ENCODE measurements at regions not wholly inside any gene's neighbourhood (a gene's known extent, or its start where the extent isn't known, plus 50 kb on each side); places are given as distances from the start of the nearest gene placed in this dataset.

- peak; percentile 14 for DNase-seq (ENCODE audit: extremely low spot score)
- intact Hi-C loops (cut with DNase I) = no loop called here
- H3K4me1 ChIP-seq = no peaks in the 10 kb centered on the region
- TF ChIP-seq, protein P1, sequence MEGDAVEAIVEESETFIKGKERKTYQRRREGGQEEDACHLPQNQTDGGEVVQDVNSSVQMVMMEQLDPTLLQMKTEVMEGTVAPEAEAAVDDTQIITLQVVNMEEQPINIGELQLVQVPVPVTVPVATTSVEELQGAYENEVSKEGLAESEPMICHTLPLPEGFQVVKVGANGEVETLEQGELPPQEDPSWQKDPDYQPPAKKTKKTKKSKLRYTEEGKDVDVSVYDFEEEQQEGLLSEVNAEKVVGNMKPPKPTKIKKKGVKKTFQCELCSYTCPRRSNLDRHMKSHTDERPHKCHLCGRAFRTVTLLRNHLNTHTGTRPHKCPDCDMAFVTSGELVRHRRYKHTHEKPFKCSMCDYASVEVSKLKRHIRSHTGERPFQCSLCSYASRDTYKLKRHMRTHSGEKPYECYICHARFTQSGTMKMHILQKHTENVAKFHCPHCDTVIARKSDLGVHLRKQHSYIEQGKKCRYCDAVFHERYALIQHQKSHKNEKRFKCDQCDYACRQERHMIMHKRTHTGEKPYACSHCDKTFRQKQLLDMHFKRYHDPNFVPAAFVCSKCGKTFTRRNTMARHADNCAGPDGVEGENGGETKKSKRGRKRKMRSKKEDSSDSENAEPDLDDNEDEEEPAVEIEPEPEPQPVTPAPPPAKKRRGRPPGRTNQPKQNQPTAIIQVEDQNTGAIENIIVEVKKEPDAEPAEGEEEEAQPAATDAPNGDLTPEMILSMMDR (IDR thresholded peaks at IDR 0.05) = no peak
- TF ChIP-seq POLR2A (IDR thresholded peaks at IDR 0.05; ENCODE audit: low read depth) (no peak), EP300 (IDR thresholded peaks at IDR 0.05) (no peak), POLR2AphosphoS5 (IDR thresholded peaks at IDR 0.05) (no peak)
- no peak overlapping the region for H3K4me3 ChIP-seq
- 93% methylated on average over 1 of the region's 1 CpG for WGBS
- peaks cover 0 to 18% (median 0%) of the 10 kb centered on the region in 4 donors for H3K9me3 ChIP-seq
- H3K36me3 ChIP-seq = no peaks in the 10 kb centered on the region
- no peaks in the 10 kb centered on the region for H3K27me3 ChIP-seq
- no peak overlapping the region for H3K27ac ChIP-seq (replicated peaks in 1 of 4)
Observed at GRCh38 chr16:73735954-73736353, 560.7 kb upstream of the PSMD7 start.

GRCh38 chr16:73735018-73735417, 561.6 kb upstream of the PSMD7 start:
- DNase-seq (ENCODE audit: extremely low spot score) = no peak
- H3K36me3 ChIP-seq = no peaks in the 10 kb centered on the region
- intact Hi-C loops (cut with DNase I) = no loop called here
- no peak overlapping the region for H3K4me3 ChIP-seq
- H3K9me3 ChIP-seq = peaks cover 0 to 13% (median 0%) of the 10 kb centered on the region in 4 donors
- H3K27me3 ChIP-seq = no peaks in the 10 kb centered on the region
- 80% methylated on average over 3 of the region's 3 CpGs for WGBS
- TF ChIP-seq POLR2AphosphoS5 (IDR thresholded peaks at IDR 0.05) = no peak
- TF ChIP-seq EP300 (IDR thresholded peaks at IDR 0.05) = no peak
- TF ChIP-seq, protein P1 (IDR thresholded peaks at IDR 0.05) = no peak
- no peak for TF ChIP-seq POLR2A (IDR thresholded peaks at IDR 0.05; ENCODE audit: low read depth)
- H3K4me1 ChIP-seq = no peaks in the 10 kb centered on the region
- H3K27ac ChIP-seq (replicated peaks in 1 of 4) = no peak overlapping the region

GRCh38 chr16:73732681-73733080, 563.9 kb upstream of the PSMD7 start:
- TF ChIP-seq EP300 (IDR thresholded peaks at IDR 0.05) = no peak
- TF ChIP-seq, protein P1 (IDR thresholded peaks at IDR 0.05) = no peak
- no peak for TF ChIP-seq POLR2A (IDR thresholded peaks at IDR 0.05; ENCODE audit: low read depth)
- TF ChIP-seq POLR2AphosphoS5 (IDR thresholded peaks at IDR 0.05) = no peak
- intact Hi-C loops (cut with DNase I) = no loop called here
- Histone ChIP-seq H3K4me1 (no peaks in the 10 kb centered on the region), H3K4me3 (no peak overlapping the region), H3K9me3 (peaks cover 0 to 2% (median 0%) of the 10 kb centered on the region in 4 donors), H3K27me3 (peaks cover 0 to 5% (median 0%) of the 10 kb centered on the region in 4 donors), H3K27ac (replicated peaks in 1 of 4) (no peak overlapping the region), H3K36me3 (no peaks in the 10 kb centered on the region)
- 89% methylated on average over 2 of the region's 2 CpGs for WGBS
- peak; percentile 78 for DNase-seq (ENCODE audit: extremely low spot score)

GRCh38 chr16:73732143-73732542, 564.5 kb upstream of the PSMD7 start:
- 76% methylated on average over 1 of the region's 1 CpG for WGBS

More at GRCh38 chr16:73732143-73732542, 564.5 kb upstream of the PSMD7 start:
- TF ChIP-seq, protein P1 (IDR thresholded peaks at IDR 0.05) = no peak
- no peak for TF ChIP-seq POLR2A (IDR thresholded peaks at IDR 0.05; ENCODE audit: low read depth)
- TF ChIP-seq EP300 (IDR thresholded peaks at IDR 0.05) = no peak
- no peak for TF ChIP-seq POLR2AphosphoS5 (IDR thresholded peaks at IDR 0.05)
- Histone ChIP-seq H3K9me3 (peaks cover 0 to 2% (median 0%) of the 10 kb centered on the region in 4 donors), H3K4me1 (no peaks in the 10 kb centered on the region), H3K36me3 (no peaks in the 10 kb centered on the region), H3K4me3 (no peak overlapping the region), H3K27me3 (peaks cover 0 to 5% (median 0%) of the 10 kb centered on the region in 4 donors), H3K27ac (replicated peaks in 1 of 4) (no peak overlapping the region)
- intact Hi-C loops (cut with DNase I) = no loop called here
- DNase-seq (ENCODE audit: extremely low spot score) = no peak
